ENCODE measurements at regions not wholly inside any gene's neighbourhood (a gene's known extent, or its start where the extent isn't known, plus 50 kb on each side); places are given as distances from the start of the nearest gene placed in this dataset.

DNA sequence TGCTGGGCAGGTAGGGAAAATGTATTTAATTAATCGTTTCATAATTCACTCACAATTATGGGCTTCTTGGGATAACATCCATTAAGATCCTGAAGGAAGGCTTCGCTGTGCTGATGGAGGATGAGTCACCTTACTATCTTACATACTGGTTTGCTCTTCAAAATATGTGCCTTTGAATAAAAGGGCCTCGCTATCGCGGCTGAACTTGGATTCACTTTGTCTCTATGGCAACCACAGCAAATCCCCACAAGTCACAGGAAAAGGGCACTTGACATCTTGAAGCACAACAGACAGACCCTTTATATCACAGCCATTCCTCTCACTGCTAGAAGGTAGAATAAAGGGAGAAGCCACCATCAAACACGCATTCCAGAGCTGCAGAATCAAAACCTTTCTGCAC is 141.3 kb upstream of the MYLIP start:
- Histone ChIP-seq H3K4me2 (replicated peaks; ENCODE audit: extremely low read depth, low read length, poor library complexity, severe bottlenecking) (no peak overlapping the region), H4K20me1 (ENCODE audit: insufficient read depth, low read length) (no peaks in the 10 kb centered on the region), H3K4me3 (replicated peaks in 1 of 3; ENCODE audit: low read depth in 2 of 3, low read length in 3 of 3) (no peak overlapping the region), H3K4me1 (ENCODE audit: control insufficient read depth in 1 of 2, insufficient read depth in 2 of 2, low read length in 2 of 2) (no peaks in the 10 kb centered on the region), H3K9me3 (replicated peaks in 1 of 2; ENCODE audit: control insufficient read depth in 1 of 2, insufficient read depth in 1 of 2, low read length in 2 of 2) (no peaks in the 10 kb centered on the region), H3K79me2 (ENCODE audit: insufficient read depth, low read length) (no peaks in the 10 kb centered on the region), H3K27me3 (ENCODE audit: control insufficient read depth in 2 of 2, insufficient read depth in 2 of 2, low read length in 2 of 2) (no peaks in the 10 kb centered on the region), H2AFZ (ENCODE audit: insufficient read depth, low read depth, low read length, poor library complexity, severe bottlenecking) (no peak overlapping the region), H3K9ac (ENCODE audit: insufficient read depth, low read length, poor library complexity, severe bottlenecking) (no peak overlapping the region), H3K27ac (ENCODE audit: low read depth in 1 of 2, low read length in 2 of 2) (no peak overlapping the region), H3K36me3 (replicated peaks in 1 of 2; ENCODE audit: control insufficient read depth in 1 of 2, insufficient read depth in 2 of 2, low read length in 2 of 2) (no peaks in the 10 kb centered on the region)
- no peak overlapping the region for H3K4me3 Mint-ChIP-seq
- intact Hi-C loops (cut with micrococcal nuclease), result no loop called here
- H3K9me3 Mint-ChIP-seq, result peaks cover 0 to 4% (median 0%) of the 10 kb centered on the region in 7 donors
- no CpG with 5 or more reads among the region's 6 CpGs for WGBS (ENCODE audit: insufficient coverage)
- H3K4me1 Mint-ChIP-seq, result no peaks in the 10 kb centered on the region
- no peak for DNase-seq
- peaks cover 2 to 3% (median 2%) of the 10 kb centered on the region in 3 donors for H3K27me3 Mint-ChIP-seq (ENCODE audit: low read depth in 3 of 3)
- H3K36me3 Mint-ChIP-seq, result no peaks in the 10 kb centered on the region
- H3K27ac Mint-ChIP-seq, result peak overlapping the region in 1 of 7 donors; percentile 60
- TF ChIP-seq, protein P1, sequence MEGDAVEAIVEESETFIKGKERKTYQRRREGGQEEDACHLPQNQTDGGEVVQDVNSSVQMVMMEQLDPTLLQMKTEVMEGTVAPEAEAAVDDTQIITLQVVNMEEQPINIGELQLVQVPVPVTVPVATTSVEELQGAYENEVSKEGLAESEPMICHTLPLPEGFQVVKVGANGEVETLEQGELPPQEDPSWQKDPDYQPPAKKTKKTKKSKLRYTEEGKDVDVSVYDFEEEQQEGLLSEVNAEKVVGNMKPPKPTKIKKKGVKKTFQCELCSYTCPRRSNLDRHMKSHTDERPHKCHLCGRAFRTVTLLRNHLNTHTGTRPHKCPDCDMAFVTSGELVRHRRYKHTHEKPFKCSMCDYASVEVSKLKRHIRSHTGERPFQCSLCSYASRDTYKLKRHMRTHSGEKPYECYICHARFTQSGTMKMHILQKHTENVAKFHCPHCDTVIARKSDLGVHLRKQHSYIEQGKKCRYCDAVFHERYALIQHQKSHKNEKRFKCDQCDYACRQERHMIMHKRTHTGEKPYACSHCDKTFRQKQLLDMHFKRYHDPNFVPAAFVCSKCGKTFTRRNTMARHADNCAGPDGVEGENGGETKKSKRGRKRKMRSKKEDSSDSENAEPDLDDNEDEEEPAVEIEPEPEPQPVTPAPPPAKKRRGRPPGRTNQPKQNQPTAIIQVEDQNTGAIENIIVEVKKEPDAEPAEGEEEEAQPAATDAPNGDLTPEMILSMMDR (IDR thresholded peaks at IDR 0.05), result no peak

DNA sequence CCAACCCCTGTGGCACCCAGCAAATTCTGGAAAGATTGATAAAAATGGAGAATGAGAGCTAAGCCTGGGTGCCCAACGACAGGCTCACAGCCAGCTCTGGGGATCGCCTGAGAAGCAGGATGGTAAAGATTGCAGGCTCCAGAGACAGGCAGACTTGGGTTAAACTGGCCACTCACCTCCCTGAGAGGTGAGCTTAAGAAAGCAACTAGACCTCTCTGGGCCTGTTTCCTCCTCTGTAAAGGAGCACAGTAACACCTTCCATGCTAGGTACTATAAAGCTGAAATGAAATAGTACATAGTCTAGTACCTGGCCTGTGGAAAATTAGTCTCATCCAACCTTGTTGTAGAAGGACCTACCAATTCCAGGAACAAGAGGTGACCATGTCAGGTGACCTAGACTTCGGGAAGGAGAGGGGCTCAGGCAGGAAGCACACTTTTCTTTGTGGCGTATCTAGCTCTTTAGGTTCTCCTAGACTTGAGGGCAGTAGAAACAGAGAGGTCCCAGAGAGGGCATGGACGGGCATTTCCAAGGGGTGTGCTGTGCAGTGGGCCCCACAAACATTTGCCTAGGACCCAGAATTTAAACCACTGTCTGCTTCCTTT is 142.8 kb upstream of the MYLIP start:
- H3K27ac Mint-ChIP-seq, result peak overlapping the region in 1 of 7 donors; percentile 51
- no peak overlapping the region for H2AFZ ChIP-seq (ENCODE audit: insufficient read depth, low read depth, low read length, poor library complexity, severe bottlenecking)
- no peak overlapping the region for H3K4me3 Mint-ChIP-seq

More for the DNA sequence above, 142.8 kb upstream of the MYLIP start:
- no peak overlapping the region for H3K9ac ChIP-seq (ENCODE audit: insufficient read depth, low read length, poor library complexity, severe bottlenecking)
- 72% methylated on average over 4 of the region's 5 CpGs for WGBS (ENCODE audit: insufficient coverage)
- H3K4me1 ChIP-seq (ENCODE audit: control insufficient read depth in 1 of 2, insufficient read depth in 2 of 2, low read length in 2 of 2), result no peaks in the 10 kb centered on the region
- no peak overlapping the region for H3K27ac ChIP-seq (ENCODE audit: low read depth in 1 of 2, low read length in 2 of 2)
- H3K4me3 ChIP-seq (replicated peaks in 1 of 3; ENCODE audit: low read depth in 2 of 3, low read length in 3 of 3), result no peak overlapping the region
- H3K4me1 Mint-ChIP-seq, result no peaks in the 10 kb centered on the region
- H3K9me3 Mint-ChIP-seq, result peaks cover 0 to 2% (median 0%) of the 10 kb centered on the region in 7 donors
- no peaks in the 10 kb centered on the region for H3K36me3 Mint-ChIP-seq
- DNase-seq, result no peak
- no peaks in the 10 kb centered on the region for H3K27me3 ChIP-seq (ENCODE audit: control insufficient read depth in 2 of 2, insufficient read depth in 2 of 2, low read length in 2 of 2)
- no peaks in the 10 kb centered on the region for H4K20me1 ChIP-seq (ENCODE audit: insufficient read depth, low read length)
- intact Hi-C loops (cut with micrococcal nuclease), result no loop called here
- TF ChIP-seq, protein P1 (IDR thresholded peaks at IDR 0.05), result no peak
- H3K4me2 ChIP-seq (replicated peaks; ENCODE audit: extremely low read depth, low read length, poor library complexity, severe bottlenecking), result no peak overlapping the region
- peaks cover 1 to 6% (median 2%) of the 10 kb centered on the region in 3 donors for H3K27me3 Mint-ChIP-seq (ENCODE audit: low read depth in 3 of 3)
- H3K79me2 ChIP-seq (ENCODE audit: insufficient read depth, low read length), result no peaks in the 10 kb centered on the region
- no peaks in the 10 kb centered on the region for H3K36me3 ChIP-seq (replicated peaks in 1 of 2; ENCODE audit: control insufficient read depth in 1 of 2, insufficient read depth in 2 of 2, low read length in 2 of 2)
- no peaks in the 10 kb centered on the region for H3K9me3 ChIP-seq (replicated peaks in 1 of 2; ENCODE audit: control insufficient read depth in 1 of 2, insufficient read depth in 1 of 2, low read length in 2 of 2)

Data from CD14-positive monocyte (primary cell).